Left kidney (tissue), 1 donor: ENCODE measurements at regions not wholly inside any gene's neighbourhood (a gene's known extent, or its start where the extent isn't known, plus 50 kb on each side); places are given as distances from the start of the nearest gene placed in this dataset.
"Not testable (repeated sequence)": the region's sequence is repeated elsewhere in the genome, so short reads cannot be mapped to it uniquely, and the experiment has no call there.

Experiments used
- DNase-seq: peaks from one replicate; pipeline ENCODE4 v3.0.0-alpha.2; 2013

- not testable (repeated sequence) for DNase-seq
Measured at GRCh38 chr14:37712476-37712860, 117.0 kb downstream of the TTC6 start.

DNA sequence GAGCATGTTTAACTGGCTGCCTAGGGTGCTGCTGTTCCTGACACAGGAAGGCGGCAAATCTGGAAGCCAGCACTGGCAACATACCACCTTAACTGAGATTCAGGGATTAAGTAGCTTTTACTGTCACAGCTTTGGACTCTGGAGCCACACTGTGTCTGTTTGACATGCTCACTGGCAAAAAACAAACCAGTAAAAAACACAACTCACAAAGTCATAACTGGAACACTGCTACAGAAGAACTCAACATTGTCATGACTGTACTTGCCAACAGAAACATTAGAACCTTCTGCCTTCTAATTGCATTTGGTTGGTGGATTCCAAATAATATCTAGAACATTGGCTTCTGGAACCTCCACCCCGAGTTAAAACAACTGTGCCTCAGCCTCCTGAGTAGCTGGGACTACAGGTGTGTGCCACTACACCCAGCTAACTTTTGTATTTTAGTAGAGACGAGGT is 117.6 kb downstream of the TTC6 start:
- DNase-seq: no peak

DNA sequence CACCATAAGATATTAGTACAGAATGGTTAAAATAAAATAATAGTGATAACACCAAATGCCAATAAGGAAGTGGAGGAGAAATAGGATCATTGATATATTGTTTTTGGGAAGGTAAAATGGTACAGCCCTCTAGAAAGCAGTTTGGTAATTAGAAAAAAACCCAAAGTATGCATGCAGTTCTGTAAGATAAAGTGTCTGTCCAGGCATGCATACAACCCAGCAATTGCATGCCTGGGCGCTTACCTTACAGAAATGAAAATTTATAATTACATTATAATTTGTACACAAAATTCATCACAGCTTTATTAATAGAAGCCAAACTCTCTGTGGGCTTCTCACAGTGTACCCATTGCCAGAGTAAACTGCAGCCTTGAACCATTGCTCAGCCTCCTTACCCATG is 124.7 kb downstream of the TTC6 start:
- DNase-seq: no peak

GRCh38 chr14:37721976-37722659 is 126.7 kb downstream of the TTC6 start:
- no peak for DNase-seq

DNA sequence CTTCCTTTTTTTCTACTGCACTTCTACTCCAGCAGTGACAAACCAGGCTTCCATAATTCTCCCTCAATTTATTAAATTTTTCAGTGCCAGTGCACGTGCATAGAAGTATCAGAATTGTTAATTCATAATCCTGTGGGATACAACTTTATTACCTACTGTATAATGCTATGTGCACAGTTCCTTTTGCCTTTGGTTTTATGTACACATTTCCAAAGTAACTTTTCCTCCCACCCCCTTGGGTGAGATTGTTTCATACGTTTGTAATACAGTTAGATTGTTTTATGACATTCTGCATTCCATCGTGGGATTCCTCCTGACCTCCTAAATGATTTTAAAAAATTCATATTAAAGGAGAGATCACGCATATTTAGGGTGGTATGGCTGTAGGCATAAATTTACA is 128.1 kb downstream of the TTC6 start:
- DNase-seq: no peak

DNA sequence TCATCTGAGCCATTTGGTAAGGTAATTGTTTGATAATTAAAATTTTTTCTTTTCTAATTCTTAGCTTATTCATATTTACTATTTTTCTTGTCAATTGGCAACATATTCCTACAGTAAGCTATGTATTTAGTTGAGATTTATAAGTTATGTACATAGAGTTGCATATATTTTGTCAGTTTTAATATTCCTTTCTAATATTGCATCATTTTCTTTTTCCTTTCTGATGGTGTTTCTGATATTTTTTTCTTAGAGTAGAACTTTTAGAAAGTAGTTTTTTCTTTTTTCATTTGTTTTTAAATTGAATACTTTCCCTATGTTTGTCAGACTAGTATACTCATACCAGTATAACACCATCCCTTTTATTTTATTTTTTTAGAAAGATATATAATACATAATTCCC is 131.3 kb downstream of the TTC6 start:
- no peak for DNase-seq

DNA sequence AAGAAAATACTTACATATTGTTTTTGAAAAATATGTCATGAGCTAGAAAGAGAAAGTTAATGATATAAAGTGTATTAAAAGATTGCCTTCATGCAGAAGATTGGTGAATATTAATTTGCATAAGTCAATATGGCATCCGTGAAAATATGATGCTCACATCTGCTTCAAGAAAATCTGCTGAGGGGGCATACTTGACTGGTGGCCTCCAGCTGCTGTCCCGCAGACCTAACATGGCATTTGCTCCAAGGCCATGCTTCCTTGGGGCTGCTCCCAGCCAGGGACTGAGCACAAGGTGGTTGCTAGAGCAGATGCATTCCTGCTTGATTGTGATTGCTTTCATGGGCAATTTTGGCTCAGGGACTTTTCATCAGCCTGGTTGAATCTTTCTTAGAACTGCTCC is 133.8 kb downstream of the TTC6 start:
- DNase-seq: no peak

DNA sequence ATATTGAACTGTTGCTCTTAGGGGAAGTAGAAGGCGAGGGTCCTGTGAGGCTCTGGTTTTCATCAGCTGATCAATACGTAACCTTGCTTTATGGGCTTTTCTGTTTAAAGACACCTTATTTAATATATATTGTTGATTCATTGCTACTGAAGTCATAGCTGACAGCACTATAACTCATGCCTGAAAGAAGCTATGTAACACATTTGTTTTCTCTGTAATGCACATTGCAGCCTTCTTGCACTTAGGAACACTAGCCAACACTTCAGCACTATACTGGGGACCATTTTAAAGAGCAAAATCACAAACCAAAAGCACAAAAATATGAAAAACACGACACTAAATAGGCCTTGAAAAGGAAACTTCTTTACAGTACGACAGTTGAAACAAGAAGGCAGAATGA is 135.7 kb downstream of the TTC6 start:
- no peak for DNase-seq

DNA sequence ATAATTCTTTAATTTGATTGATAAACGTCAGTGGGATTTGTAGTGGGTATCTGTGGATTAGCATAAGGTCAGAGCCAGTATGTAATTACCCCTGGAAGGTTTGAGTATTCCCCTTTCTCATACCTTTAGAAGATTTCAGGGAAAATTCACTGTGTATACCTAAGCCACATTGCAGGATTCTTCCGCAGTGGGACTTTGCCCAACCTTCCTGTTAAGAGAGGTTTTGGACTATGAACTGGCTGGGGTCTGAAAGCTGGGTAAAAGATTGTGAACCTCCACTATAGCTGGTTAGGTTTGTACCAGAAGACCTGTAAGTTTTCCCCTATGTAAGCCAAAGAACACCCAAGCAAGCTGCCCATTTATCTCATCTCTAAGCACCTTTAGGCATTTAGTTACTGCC is 150.2 kb downstream of the TTC6 start:
- no peak for DNase-seq

- DNase-seq: no peak
Measured at GRCh38 chr14:37746140-37746832, 150.9 kb downstream of the TTC6 start.

- no peak for DNase-seq
Measured at GRCh38 chr14:37753459-37753858, 158.0 kb downstream of the TTC6 start.

DNA sequence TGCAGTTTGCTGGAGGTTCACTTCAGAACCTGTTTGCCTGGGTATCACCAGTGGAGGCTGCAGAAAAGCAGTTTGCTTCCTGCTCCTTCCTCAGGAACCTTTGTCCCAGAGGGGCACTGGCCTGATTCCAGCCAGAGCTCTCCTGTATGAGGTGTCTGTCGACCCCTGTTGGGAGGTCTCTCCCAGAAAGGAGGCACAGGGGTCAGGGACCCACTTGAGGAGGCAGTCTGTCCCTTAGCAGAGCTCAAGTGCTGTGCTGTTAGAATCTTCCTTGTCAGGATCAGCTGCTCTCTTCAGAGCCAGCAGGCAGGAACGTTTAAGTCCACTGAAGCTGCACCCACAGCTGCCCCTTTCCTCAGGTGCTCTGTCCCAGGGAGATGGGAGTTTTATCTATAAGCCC is 164.8 kb downstream of the TTC6 start:
- not testable (repeated sequence) for DNase-seq

- no peak for DNase-seq
Measured at GRCh38 chr14:37763266-37763665, 167.8 kb downstream of the TTC6 start.

DNA sequence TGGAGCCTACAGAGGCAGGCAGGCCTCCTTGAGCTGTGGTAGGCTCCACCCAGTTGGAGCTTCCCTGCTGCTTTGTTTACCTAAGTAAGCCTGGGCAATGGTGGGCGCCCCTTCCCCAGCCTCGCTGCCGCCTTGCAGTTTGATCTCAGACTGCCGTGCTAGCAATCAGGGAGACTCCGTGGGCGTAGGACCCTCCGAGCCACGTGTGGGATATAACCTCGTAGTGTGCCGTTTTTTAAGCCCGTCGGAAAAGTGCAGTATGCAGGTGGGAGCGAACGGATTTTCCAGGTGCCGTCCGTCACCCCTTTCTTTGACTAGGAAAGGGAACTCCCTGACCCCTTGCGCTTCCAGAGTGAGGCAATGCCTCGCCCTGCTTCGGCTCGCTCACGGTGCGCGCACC is 176.9 kb downstream of the TTC6 start:
- DNase-seq: not testable (repeated sequence)

DNA sequence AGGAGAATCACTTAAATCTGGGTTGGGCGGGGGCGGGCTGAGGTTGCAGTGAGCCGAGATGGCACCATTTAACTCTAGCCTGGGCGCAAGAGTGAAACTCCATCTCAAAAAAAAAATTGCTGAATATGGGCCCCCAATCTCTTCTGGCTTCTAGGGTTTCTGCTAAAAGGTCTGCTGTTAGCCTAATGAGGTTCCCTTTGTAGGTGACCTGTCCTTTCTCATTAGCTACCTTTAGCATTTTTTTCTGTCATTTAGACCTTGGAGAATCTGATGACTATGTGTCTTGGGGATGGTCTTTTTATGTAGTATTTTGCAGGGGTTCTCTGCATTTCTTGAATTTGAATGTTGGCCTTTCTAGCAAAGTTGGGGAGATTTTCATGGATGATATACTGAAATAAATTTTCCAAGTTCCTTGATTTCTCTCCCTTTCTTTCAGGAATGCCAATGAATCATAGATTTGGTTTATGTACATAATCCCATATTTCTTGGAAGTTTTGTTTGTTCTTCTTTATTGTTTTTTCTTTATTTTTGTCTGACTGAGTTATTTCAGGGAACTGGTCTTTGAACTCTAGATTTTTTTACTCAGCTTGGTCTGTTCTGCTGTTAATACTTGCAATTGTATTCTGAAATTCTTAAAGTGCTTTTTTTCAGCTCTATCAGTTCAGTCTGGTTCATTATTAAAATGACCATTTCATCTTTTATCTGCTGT is 181.5 kb downstream of the TTC6 start:
- no peak for DNase-seq

DNA sequence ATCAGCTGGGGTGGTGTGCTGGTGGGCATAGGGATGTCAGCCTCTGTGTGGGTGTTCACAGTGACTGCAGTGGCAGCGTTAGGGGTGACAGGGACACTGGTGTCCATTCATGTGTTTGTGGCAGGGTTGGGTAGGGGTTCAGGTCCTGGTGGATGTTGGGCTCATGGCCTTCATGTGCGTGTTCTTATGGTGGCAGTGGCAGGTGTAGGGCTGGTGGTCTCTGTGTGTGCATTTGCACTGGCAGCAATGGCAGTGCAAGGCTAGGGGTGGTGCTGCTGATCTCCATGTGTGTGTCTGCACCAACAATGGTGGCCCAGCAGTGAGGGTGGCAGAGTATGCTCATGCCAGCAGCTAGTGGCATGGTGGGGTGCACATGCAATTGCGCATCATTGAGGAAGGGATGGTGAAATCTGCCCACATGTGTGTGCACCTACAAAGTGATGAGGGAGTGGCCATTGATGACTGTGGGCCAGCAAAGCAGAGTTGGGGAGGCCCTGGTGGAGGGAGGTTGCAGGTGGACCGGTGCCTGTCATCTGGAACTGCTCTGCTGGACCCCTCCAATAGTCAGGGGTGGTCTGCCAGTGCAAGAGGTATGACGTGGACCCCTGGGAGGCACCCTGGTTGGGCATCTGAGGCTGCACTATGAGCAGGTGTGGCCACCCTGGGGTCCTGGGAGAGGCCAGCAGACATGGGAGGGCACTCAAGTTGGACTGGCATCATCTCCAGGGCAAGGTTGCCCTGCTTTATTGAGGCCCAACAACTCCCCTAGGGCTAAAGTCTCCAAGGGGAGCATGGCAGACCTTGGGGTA is 182.9 kb downstream of the TTC6 start:
- DNase-seq: no peak

GRCh38 chr14:37779480-37779879 is 184.1 kb downstream of the TTC6 start:
- no peak for DNase-seq

DNA sequence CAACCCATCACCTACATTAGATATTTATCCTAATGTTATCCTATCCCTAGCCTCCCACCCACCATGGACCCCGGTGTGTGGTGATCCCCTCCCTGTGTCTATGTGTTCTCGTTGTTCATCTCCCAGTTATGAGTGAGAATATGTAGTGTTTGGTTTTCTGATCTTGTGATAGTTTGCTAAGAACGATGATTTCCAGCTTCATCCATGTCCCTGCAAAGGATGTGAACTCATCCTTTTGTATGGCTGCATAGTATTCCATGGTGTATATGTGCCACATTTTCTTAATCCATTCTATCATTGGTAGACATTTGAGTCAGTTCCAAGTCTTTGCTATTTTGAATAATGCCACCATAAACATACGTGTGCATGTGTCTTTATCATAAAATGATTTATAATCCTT is 185.3 kb downstream of the TTC6 start:
- DNase-seq: not testable (repeated sequence)

- DNase-seq: not testable (repeated sequence)
Measured at GRCh38 chr14:37784203-37784826, 188.9 kb downstream of the TTC6 start.

DNA sequence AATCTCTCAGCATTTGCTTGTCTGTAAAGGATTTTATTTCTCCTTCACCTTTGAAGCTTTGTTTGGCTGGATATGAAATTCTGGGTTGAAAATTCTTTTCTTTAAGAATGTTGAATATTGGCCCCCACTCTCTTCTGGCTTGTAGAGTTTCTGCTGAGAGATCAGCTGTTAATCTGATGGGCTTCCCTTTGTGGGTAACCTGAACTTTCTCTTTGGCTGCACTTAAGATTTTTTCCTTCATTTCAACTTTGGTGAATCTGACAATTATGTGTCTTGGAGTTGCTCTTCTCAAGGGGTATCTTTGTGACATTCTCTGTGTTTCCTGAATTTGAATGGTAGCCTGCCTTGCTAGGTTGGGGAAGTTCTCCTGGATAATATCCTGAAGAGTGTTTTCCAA is 189.4 kb downstream of the TTC6 start:
- not testable (repeated sequence) for DNase-seq

GRCh38 chr14:37785298-37785697 is 189.9 kb downstream of the TTC6 start:
- not testable (repeated sequence) for DNase-seq

DNA sequence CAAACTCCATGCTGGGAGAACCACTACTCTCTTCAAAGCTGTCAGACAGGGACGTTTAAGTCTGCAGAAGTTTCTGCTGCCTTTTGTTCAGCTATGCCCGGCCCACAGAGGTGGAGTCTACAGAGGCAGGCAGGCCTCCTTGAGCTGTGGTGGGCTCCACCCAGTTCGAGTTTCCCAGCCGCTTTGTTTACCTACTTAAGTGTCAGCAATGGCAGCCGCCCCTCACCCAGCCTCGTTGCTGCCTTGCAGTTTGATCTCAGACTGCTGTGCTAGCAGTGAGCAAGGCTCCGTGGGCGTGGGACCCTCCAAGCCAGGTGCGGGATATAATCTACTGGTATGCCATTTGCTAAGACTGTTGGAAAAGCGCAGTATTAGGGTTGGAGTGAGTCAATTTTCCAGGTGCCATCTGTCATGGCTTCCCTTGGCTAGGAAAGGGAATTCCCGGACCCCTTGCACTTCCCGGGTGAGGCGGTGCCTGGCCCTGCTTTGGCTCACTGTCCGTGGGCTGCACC is 190.7 kb downstream of the TTC6 start:
- DNase-seq: not testable (repeated sequence)
